SK-N-SH treated with all-trans-retinoic acid at 6 μM for 48 hours (cell line): ENCODE measurements at regions not wholly inside any gene's neighbourhood (a gene's known extent, or its start where the extent isn't known, plus 50 kb on each side); places are given as distances from the start of the nearest gene placed in this dataset.

ENCODE experiments used
- ARNTL ChIP-seq: fragments of 450-650 bp; formaldehyde crosslinking; IDR thresholded peaks from 2 replicates; pipeline ENCODE4 v1.5.0; 2020; ENCODE audit warnings: low read depth, mild to moderate bottlenecking, moderate library complexity, borderline replicate concordance
- GLIS3 ChIP-seq: fragments of 250-450 bp; sonication (Bioruptor Pico); IDR thresholded peaks from 2 replicates; pipeline ENCODE4 v1.5.0; 2020; ENCODE audit warnings: mild to moderate bottlenecking, moderate library complexity
- RARB ChIP-seq: fragments of 250-450 bp; sonication (Bioruptor Pico); IDR thresholded peaks from 2 replicates; pipeline ENCODE4 v1.8.0; 2021; ENCODE audit warnings: mild to moderate bottlenecking, moderate library complexity
- TCF4 ChIP-seq: fragments of 250-450 bp; sonication (Bioruptor Pico); IDR thresholded peaks from 2 replicates; pipeline ENCODE4 v1.8.0; 2021; ENCODE audit warnings: mild to moderate bottlenecking, moderate library complexity, borderline replicate concordance
- ZFP3 ChIP-seq: fragments of 250-450 bp; sonication (Bioruptor Pico); IDR thresholded peaks from 2 replicates; pipeline ENCODE4 v1.5.0; 2020; ENCODE audit warnings: mild to moderate bottlenecking, moderate library complexity
- ZFP30 ChIP-seq: fragments of 450-650 bp; formaldehyde crosslinking; IDR thresholded peaks from 2 replicates; pipeline ENCODE4 v1.5.0; 2022; ENCODE audit warnings: mild to moderate bottlenecking, moderate library complexity
- TF ChIP-seq, protein P1 (sequence below): fragments of 250-450 bp; sonication (Bioruptor Pico); IDR thresholded peaks from 2 replicates; pipeline ENCODE4 v1.8.0; 2020; ENCODE audit warnings: mild to moderate bottlenecking, moderate library complexity, borderline replicate concordance
- TF ChIP-seq, protein P2 (sequence below): fragments of 250-450 bp; sonication (Bioruptor Pico); IDR thresholded peaks from 2 replicates; pipeline ENCODE4 v1.8.0; 2021; ENCODE audit warnings: low read depth, mild to moderate bottlenecking, moderate library complexity, borderline replicate concordance

DNA sequence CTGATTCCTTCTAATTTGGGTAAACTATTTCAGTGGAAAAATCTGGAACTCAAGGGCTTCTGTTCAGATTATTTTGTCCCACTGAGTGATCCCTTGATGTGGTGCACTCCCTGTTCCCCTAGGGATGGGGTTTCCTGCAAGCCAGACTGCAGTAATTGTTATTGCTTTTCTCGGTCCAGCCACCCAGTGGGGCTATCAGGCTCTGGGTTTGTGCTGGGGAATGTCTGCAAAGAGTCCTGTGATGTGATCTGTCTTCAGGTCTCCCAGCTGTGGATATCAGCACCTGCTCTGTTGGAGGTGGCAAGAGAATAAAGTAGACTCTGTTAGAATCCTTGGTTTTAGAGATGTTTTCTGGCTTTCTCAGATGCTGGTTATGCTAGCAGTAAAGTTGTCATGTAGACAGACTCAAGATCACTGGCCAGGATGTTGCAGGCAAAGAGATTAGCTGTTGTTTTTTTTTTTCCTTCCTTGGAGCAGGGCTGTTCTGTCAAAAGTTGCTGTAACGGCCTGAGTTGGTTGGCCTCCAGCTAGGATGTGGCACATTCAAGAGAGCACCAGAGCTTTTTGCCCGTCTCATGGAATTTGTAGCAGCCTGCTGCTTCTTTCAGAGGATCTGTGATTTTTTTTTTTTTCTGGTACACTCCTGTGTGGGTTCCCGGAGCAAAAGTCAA, 1314.0 kb downstream of the PCDH19 start:
- TF ChIP-seq ZFP3 (CRISPR knock-in tag) (no peak), GLIS3 (CRISPR knock-in tag) (no peak), ZFP30 (CRISPR knock-in tag) (no peak), RARB (no peak), ARNTL (CRISPR knock-in tag) (no peak), TCF4 (no peak)
- TF ChIP-seq, protein P1, sequence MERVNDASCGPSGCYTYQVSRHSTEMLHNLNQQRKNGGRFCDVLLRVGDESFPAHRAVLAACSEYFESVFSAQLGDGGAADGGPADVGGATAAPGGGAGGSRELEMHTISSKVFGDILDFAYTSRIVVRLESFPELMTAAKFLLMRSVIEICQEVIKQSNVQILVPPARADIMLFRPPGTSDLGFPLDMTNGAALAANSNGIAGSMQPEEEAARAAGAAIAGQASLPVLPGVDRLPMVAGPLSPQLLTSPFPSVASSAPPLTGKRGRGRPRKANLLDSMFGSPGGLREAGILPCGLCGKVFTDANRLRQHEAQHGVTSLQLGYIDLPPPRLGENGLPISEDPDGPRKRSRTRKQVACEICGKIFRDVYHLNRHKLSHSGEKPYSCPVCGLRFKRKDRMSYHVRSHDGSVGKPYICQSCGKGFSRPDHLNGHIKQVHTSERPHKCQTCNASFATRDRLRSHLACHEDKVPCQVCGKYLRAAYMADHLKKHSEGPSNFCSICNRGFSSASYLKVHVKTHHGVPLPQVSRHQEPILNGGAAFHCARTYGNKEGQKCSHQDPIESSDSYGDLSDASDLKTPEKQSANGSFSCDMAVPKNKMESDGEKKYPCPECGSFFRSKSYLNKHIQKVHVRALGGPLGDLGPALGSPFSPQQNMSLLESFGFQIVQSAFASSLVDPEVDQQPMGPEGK (CRISPR knock-in tag): no peak
- TF ChIP-seq, protein P2, sequence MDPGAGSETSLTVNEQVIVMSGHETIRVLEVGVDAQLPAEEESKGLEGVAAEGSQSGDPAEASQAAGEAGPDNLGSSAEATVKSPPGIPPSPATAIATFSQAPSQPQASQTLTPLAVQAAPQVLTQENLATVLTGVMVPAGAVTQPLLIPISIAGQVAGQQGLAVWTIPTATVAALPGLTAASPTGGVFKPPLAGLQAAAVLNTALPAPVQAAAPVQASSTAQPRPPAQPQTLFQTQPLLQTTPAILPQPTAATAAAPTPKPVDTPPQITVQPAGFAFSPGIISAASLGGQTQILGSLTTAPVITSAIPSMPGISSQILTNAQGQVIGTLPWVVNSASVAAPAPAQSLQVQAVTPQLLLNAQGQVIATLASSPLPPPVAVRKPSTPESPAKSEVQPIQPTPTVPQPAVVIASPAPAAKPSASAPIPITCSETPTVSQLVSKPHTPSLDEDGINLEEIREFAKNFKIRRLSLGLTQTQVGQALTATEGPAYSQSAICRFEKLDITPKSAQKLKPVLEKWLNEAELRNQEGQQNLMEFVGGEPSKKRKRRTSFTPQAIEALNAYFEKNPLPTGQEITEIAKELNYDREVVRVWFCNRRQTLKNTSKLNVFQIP (CRISPR knock-in tag): no peak
